H9 (cell line): ENCODE measurements at regions not wholly inside any gene's neighbourhood (a gene's known extent, or its start where the extent isn't known, plus 50 kb on each side); places are given as distances from the start of the nearest gene placed in this dataset.

Experiments
- DNase-seq: peaks from one replicate; pipeline ENCODE4 v3.0.0-alpha.2; 2017
- H2AFZ ChIP-seq: one replicate; pipeline ENCODE4 v1.6.1; 2013; ENCODE audit warnings: mild to moderate bottlenecking, low read length, control low read depth, moderate library complexity
- H2AK5ac ChIP-seq: 2 replicates; pipeline ENCODE4 v1.6.1; 2013; ENCODE audit warnings: low read length, control low read depth, mixed read lengths; ENCODE audit not compliant: insufficient read length
- H2BK120ac ChIP-seq: one replicate; pipeline ENCODE4 v1.6.1; 2013; ENCODE audit warnings: low read depth, mild to moderate bottlenecking, low read length, control low read depth, inconsistent platforms; ENCODE audit not compliant: poor library complexity, severe bottlenecking
- H2BK12ac ChIP-seq: 2 replicates; pipeline ENCODE4 v1.6.1; 2013; ENCODE audit warnings: low read length, control low read depth, mixed read lengths, low read depth; ENCODE audit not compliant: insufficient read length
- H2BK15ac ChIP-seq: 2 replicates; pipeline ENCODE4 v1.6.1; 2013; ENCODE audit warnings: low read depth, low read length, control low read depth
- H2BK20ac ChIP-seq: one replicate; pipeline ENCODE4 v1.6.1; 2013; ENCODE audit warnings: low read depth, mild to moderate bottlenecking, low read length, control low read depth, inconsistent platforms; ENCODE audit not compliant: poor library complexity, severe bottlenecking
- H2BK5ac ChIP-seq: 2 replicates; pipeline ENCODE4 v1.6.1; 2013; ENCODE audit warnings: low read length, control low read depth, mixed read lengths; ENCODE audit not compliant: insufficient read length
- H3K14ac ChIP-seq: 2 replicates; pipeline ENCODE4 v1.6.1; 2013; ENCODE audit warnings: low read length, control low read depth; ENCODE audit not compliant: insufficient read depth
- H3K18ac ChIP-seq: 2 replicates; pipeline ENCODE4 v1.6.1; 2013; ENCODE audit warnings: low read depth, mild to moderate bottlenecking, mixed read lengths, low read length, control low read depth; ENCODE audit not compliant: insufficient read length
- H3K23ac ChIP-seq: 2 replicates; pipeline ENCODE4 v1.6.1; 2013; ENCODE audit warnings: low read length, control low read depth, mixed read lengths, low read depth; ENCODE audit not compliant: insufficient read length
- H3K23me2 ChIP-seq: 2 replicates; pipeline ENCODE4 v1.6.1; 2013; ENCODE audit warnings: low read depth, mild to moderate bottlenecking, mixed read lengths, low read length, control low read depth; ENCODE audit not compliant: insufficient read length, poor library complexity, severe bottlenecking
- H3K27ac ChIP-seq: 2 replicates; pipeline ENCODE4 v1.5.1; 2013; ENCODE audit warnings: low read length, control low read depth, mixed read lengths, low read depth; ENCODE audit not compliant: insufficient read length
- H3K27me3 ChIP-seq: 2 replicates; pipeline ENCODE4 v1.6.1; 2013; ENCODE audit warnings: low read length, control low read depth, inconsistent platforms; ENCODE audit not compliant: insufficient read depth
- H3K4ac ChIP-seq: 2 replicates; pipeline ENCODE4 v1.6.1; 2013; ENCODE audit warnings: low read depth, mild to moderate bottlenecking, control low read depth, inconsistent platforms, low read length, moderate library complexity
- H3K4me1 ChIP-seq: 2 replicates; pipeline ENCODE4 v1.6.1; 2013; ENCODE audit warnings: low read length, control low read depth, inconsistent platforms; ENCODE audit not compliant: insufficient read depth
- H3K4me2 ChIP-seq: 2 replicates; pipeline ENCODE4 v1.6.1; 2013; ENCODE audit warnings: low read length, control low read depth, mixed read lengths; ENCODE audit not compliant: insufficient read length, insufficient read depth
- H3K56ac ChIP-seq: 2 replicates; pipeline ENCODE4 v1.6.1; 2013; ENCODE audit warnings: low read depth, mild to moderate bottlenecking, mixed read lengths, low read length, control low read depth; ENCODE audit not compliant: insufficient read length
- H3K79me1 ChIP-seq: 2 replicates; pipeline ENCODE4 v1.6.1; 2013; ENCODE audit warnings: low read depth, mild to moderate bottlenecking, moderate library complexity, low read length, control low read depth, inconsistent platforms; ENCODE audit not compliant: insufficient read depth, poor library complexity, severe bottlenecking
- H3K79me2 ChIP-seq: 2 replicates; pipeline ENCODE4 v1.6.1; 2013; ENCODE audit warnings: low read length, control low read depth, inconsistent platforms; ENCODE audit not compliant: insufficient read depth
- H3K9ac ChIP-seq: 2 replicates; pipeline ENCODE4 v1.6.1; 2013; ENCODE audit warnings: low read length, control low read depth, mixed read lengths; ENCODE audit not compliant: insufficient read length; ENCODE audit errors: extremely low read depth
- H3K9me3 ChIP-seq: one replicate; pipeline ENCODE4 v1.6.1; 2013; ENCODE audit warnings: low read depth, low read length, inconsistent platforms; ENCODE audit not compliant: control insufficient read depth
- H3T11ph ChIP-seq: one replicate; pipeline ENCODE4 v1.6.1; 2013; ENCODE audit warnings: mild to moderate bottlenecking, low read length, control low read depth, inconsistent platforms
- H4K20me1 ChIP-seq: one replicate; pipeline ENCODE4 v1.6.1; 2013; ENCODE audit not compliant: control insufficient read depth, insufficient read length, insufficient read depth
- H4K5ac ChIP-seq: 2 replicates; pipeline ENCODE4 v1.6.1; 2013; ENCODE audit warnings: low read depth, mild to moderate bottlenecking, mixed read lengths, low read length, control low read depth; ENCODE audit not compliant: insufficient read length
- H4K8ac ChIP-seq: replicated peaks from 2 replicates; pipeline ENCODE4 v1.6.1; 2013; ENCODE audit warnings: low read length, control low read depth, mixed read lengths, low read depth; ENCODE audit not compliant: insufficient read length
- H4K91ac ChIP-seq: 2 replicates; pipeline ENCODE4 v1.6.1; 2013; ENCODE audit warnings: low read depth, mild to moderate bottlenecking, moderate library complexity, mixed read lengths, low read length, control low read depth; ENCODE audit not compliant: insufficient read length
- H3K27ac Mint-ChIP-seq, 3 experiments: 2 replicates in 2 of 3; 3 replicates in 1 of 3; pipeline ENCODE4 v1.8.0; 2020 to 2021; ENCODE audit warnings: mixed read lengths in 3 of 3, mild to moderate bottlenecking in 1 of 3, moderate library complexity in 1 of 3
- H3K27me3 Mint-ChIP-seq: 2 replicates; pipeline ENCODE4 v1.8.0; 2021; ENCODE audit warnings: low read depth, mild to moderate bottlenecking, moderate library complexity, mixed read lengths
- H3K36me3 Mint-ChIP-seq, 3 experiments: 2 replicates in 2 of 3; 3 replicates in 1 of 3; pipeline ENCODE4 v1.8.0; 2020 to 2021; ENCODE audit warnings: low read depth in 3 of 3, mixed read lengths in 3 of 3; ENCODE audit not compliant: insufficient read depth in 1 of 3
- H3K4me1 Mint-ChIP-seq, 2 experiments: 2 replicates each; pipeline ENCODE4 v1.8.0; 2020; ENCODE audit warnings: mixed read lengths in 2 of 2
- H3K4me3 Mint-ChIP-seq, 2 experiments: 2 replicates in 1 of 2; 3 replicates in 1 of 2; pipeline ENCODE4 v1.8.0; 2020 to 2021; ENCODE audit warnings: mild to moderate bottlenecking in 2 of 2, mixed read lengths in 2 of 2, moderate library complexity in 1 of 2
- H3K9me3 Mint-ChIP-seq, 2 experiments: 2 replicates in 1 of 2; 3 replicates in 1 of 2; pipeline ENCODE4 v1.8.0; 2020; ENCODE audit warnings: mild to moderate bottlenecking in 2 of 2, mixed read lengths in 2 of 2, moderate library complexity in 1 of 2
- CTCF ChIP-seq: fragments of 200-600 bp; sonication (generic); conservative IDR thresholded peaks from 3 replicates; pipeline ENCODE4 v1.8.0; 2021; ENCODE audit warnings: antibody characterized with exemption, mild to moderate bottlenecking
- WGBS: extraction: QIAGEN DNeasy Blood & Tissue Kit; methylation state at CpG from one replicate; pipeline ENCODE4 v1.1.7; 2013; ENCODE audit warnings: missing lambda C conversion rate, low lambda C conversion rate, mixed read lengths; ENCODE audit not compliant: insufficient read length; ENCODE audit errors: extremely low coverage; 5-methylcytosine and 5-hydroxymethylcytosine counted together

GRCh38 chr15:58334803-58335202 lies 97.0 kb upstream of the LIPC start:
- H3K14ac ChIP-seq: no peak overlapping the region
- H3K79me1 ChIP-seq: no peaks in the 10 kb centered on the region
- no peak overlapping the region for H3K27ac ChIP-seq
- H3K18ac ChIP-seq: no peak overlapping the region
- H4K20me1 ChIP-seq: no peaks in the 10 kb centered on the region
- H3K9me3 ChIP-seq: no peaks in the 10 kb centered on the region
- H3K4me1 ChIP-seq: peaks cover 8% of the 10 kb centered on the region; the same call in 1 of the 2 replicates
- H3K56ac ChIP-seq: no peak overlapping the region
- H3K27ac Mint-ChIP-seq: no peak overlapping the region; a peak in 1 of 7 replicates
- no peak overlapping the region for H2BK12ac ChIP-seq
- H3K23me2 ChIP-seq: no peaks in the 10 kb centered on the region
- no peak for DNase-seq
- no peak overlapping the region for H3K9ac ChIP-seq
- no peak overlapping the region for H3K4me3 Mint-ChIP-seq
- no peak overlapping the region for H2AK5ac ChIP-seq
- H2BK20ac ChIP-seq: no peak overlapping the region
- no peak overlapping the region for H4K8ac ChIP-seq
- no peaks in the 10 kb centered on the region for H3K79me2 ChIP-seq
- no peaks in the 10 kb centered on the region for H3K27me3 ChIP-seq
- H3K4ac ChIP-seq: no peak overlapping the region
- no peak overlapping the region for H4K5ac ChIP-seq
- H3K9me3 Mint-ChIP-seq: peaks cover 2 to 4% of the 10 kb centered on the region in 2 experiments; a peak in 3 of 5 replicates
- H3K23ac ChIP-seq: no peak overlapping the region
- no peak for TF ChIP-seq CTCF
- H3T11ph ChIP-seq: no peak overlapping the region
- H3K27me3 Mint-ChIP-seq: no peaks in the 10 kb centered on the region
- no peak overlapping the region for H3K4me2 ChIP-seq
- peaks cover 0 to 5% (median 2%) of the 10 kb centered on the region in 3 experiments; a peak in 5 of 7 replicates for H3K36me3 Mint-ChIP-seq
- H2BK120ac ChIP-seq: no peak overlapping the region
- no peak overlapping the region for H2BK5ac ChIP-seq
- no peak overlapping the region for H2BK15ac ChIP-seq
- WGBS: no CpG with 5 or more reads among the region's 2 CpGs
- H4K91ac ChIP-seq: no peak overlapping the region
- no peak overlapping the region for H2AFZ ChIP-seq
- peaks cover 33 to 36% of the 10 kb centered on the region in 2 experiments for H3K4me1 Mint-ChIP-seq
